ENCODE measurements at regions not wholly inside any gene's neighbourhood (a gene's known extent, or its start where the extent isn't known, plus 50 kb on each side); places are given as distances from the start of the nearest gene placed in this dataset.

GRCh38 chr4:53793096-53793495 is 201.8 kb upstream of the LNX1 start:
- no peak for TF ChIP-seq SPI1 (IDR thresholded peaks at IDR 0.05; ENCODE audit: borderline replicate concordance, low read depth)
- no peak for TF ChIP-seq CTCF (IDR thresholded peaks at IDR 0.05; ENCODE audit: insufficient read depth, low read length)
- TF ChIP-seq, protein P1, sequence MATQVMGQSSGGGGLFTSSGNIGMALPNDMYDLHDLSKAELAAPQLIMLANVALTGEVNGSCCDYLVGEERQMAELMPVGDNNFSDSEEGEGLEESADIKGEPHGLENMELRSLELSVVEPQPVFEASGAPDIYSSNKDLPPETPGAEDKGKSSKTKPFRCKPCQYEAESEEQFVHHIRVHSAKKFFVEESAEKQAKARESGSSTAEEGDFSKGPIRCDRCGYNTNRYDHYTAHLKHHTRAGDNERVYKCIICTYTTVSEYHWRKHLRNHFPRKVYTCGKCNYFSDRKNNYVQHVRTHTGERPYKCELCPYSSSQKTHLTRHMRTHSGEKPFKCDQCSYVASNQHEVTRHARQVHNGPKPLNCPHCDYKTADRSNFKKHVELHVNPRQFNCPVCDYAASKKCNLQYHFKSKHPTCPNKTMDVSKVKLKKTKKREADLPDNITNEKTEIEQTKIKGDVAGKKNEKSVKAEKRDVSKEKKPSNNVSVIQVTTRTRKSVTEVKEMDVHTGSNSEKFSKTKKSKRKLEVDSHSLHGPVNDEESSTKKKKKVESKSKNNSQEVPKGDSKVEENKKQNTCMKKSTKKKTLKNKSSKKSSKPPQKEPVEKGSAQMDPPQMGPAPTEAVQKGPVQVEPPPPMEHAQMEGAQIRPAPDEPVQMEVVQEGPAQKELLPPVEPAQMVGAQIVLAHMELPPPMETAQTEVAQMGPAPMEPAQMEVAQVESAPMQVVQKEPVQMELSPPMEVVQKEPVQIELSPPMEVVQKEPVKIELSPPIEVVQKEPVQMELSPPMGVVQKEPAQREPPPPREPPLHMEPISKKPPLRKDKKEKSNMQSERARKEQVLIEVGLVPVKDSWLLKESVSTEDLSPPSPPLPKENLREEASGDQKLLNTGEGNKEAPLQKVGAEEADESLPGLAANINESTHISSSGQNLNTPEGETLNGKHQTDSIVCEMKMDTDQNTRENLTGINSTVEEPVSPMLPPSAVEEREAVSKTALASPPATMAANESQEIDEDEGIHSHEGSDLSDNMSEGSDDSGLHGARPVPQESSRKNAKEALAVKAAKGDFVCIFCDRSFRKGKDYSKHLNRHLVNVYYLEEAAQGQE (IDR thresholded peaks at IDR 0.05; ENCODE audit: insufficient replicate concordance, low read depth), result no peak
- no peak for TF ChIP-seq GABPA (IDR thresholded peaks at IDR 0.05; ENCODE audit: low read depth)
- TF ChIP-seq POLR2AphosphoS5 (IDR thresholded peaks at IDR 0.05; ENCODE audit: low read depth), result no peak
